LNCaP clone FGC (cell line): ENCODE measurements at regions not wholly inside any gene's neighbourhood (a gene's known extent, or its start where the extent isn't known, plus 50 kb on each side); places are given as distances from the start of the nearest gene placed in this dataset.
"Not testable (repeated sequence)": the region's sequence is repeated elsewhere in the genome, so short reads cannot be mapped to it uniquely, and the experiment has no call there.

Source experiments
- DNase-seq: peaks from one replicate; pipeline ENCODE4 v3.0.0-alpha.2; 2011; ENCODE audit warnings: low read depth
- H3K4me3 ChIP-seq: 2 replicates; pipeline ENCODE4 v1.5.1; 2011; ENCODE audit warnings: mild to moderate bottlenecking, low read depth, low read length, control low read depth
- TF ChIP-seq, protein P1 (sequence below): IDR thresholded peaks from 2 replicates; pipeline ENCODE4 v1.5.1; 2012; ENCODE audit warnings: mild to moderate bottlenecking; ENCODE audit not compliant: control insufficient read depth, insufficient read depth; ENCODE audit errors: extremely low read depth

DNA sequence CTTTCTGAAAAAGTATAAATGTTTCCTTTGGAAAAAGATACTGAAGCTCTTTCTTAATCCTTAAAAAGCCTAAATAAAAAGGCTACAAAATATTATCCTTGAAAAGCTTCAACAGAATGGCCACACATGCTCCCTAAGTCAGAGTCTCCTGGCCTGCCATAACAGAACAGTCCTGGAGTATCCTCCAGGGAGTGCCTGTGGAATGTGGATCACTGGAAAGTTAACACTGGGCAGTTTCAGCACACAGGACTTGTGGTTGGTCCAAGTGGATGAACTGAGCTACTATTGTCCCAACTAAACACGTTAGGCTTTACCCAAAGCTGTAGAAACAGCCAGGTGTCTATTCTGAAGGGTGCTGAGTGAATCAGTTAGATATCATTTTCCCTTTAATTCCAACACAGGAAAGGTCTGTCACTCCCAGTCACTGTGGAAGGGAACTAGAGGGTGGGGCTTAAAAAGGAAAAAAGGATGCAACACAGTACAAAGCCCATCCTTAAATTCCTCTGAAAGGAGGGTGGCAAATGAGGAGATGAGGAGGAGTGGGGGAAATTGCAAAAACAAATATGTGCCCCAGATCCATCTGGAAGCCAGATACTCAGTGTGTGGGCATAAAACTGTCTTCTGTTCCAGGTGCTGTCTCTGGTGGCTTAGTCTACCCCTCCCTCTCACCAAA lies 196.3 kb upstream of the SPAG17 start:
- TF ChIP-seq, protein P1, sequence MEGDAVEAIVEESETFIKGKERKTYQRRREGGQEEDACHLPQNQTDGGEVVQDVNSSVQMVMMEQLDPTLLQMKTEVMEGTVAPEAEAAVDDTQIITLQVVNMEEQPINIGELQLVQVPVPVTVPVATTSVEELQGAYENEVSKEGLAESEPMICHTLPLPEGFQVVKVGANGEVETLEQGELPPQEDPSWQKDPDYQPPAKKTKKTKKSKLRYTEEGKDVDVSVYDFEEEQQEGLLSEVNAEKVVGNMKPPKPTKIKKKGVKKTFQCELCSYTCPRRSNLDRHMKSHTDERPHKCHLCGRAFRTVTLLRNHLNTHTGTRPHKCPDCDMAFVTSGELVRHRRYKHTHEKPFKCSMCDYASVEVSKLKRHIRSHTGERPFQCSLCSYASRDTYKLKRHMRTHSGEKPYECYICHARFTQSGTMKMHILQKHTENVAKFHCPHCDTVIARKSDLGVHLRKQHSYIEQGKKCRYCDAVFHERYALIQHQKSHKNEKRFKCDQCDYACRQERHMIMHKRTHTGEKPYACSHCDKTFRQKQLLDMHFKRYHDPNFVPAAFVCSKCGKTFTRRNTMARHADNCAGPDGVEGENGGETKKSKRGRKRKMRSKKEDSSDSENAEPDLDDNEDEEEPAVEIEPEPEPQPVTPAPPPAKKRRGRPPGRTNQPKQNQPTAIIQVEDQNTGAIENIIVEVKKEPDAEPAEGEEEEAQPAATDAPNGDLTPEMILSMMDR = no peak
- no peak overlapping the region for H3K4me3 ChIP-seq
- DNase-seq = no peak

- not testable (repeated sequence) for DNase-seq, H3K4me3 ChIP-seq
Observed at GRCh38 chr1:118377183-118377582, 192.2 kb upstream of the SPAG17 start.

- DNase-seq = no peak
- H3K4me3 ChIP-seq = no peak overlapping the region
- TF ChIP-seq, protein P1 = no peak
Observed at GRCh38 chr1:118371612-118372011, 186.6 kb upstream of the SPAG17 start.

DNA sequence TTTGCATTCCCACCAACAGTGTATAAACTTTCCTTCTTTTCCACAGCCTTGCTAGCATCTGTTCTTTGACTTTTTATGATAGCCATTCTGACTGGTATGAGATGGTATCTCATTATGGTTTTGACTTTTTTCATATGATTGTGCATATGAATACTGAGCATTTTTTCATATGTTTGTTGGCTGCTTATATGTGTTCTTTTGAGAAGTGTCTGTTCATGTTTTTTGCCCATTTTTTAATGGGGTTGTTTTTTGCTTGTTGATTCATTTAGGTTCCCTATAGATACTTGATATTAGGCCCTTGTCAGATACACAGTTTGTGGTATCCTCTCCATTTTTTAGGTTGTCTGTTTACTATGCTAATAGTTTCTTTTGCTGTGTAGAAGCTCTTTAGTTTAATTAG lies 185.8 kb upstream of the SPAG17 start:
- H3K4me3 ChIP-seq = no peak overlapping the region
- TF ChIP-seq, protein P1 = no peak
- no peak for DNase-seq

- H3K4me3 ChIP-seq = no peak overlapping the region
- TF ChIP-seq, protein P1 = no peak
- no peak for DNase-seq
Observed at GRCh38 chr1:118366286-118366685, 181.3 kb upstream of the SPAG17 start.

GRCh38 chr1:118364882-118365281 lies 179.9 kb upstream of the SPAG17 start:
- no peak for DNase-seq
- TF ChIP-seq, protein P1 = no peak
- H3K4me3 ChIP-seq = no peak overlapping the region

DNA sequence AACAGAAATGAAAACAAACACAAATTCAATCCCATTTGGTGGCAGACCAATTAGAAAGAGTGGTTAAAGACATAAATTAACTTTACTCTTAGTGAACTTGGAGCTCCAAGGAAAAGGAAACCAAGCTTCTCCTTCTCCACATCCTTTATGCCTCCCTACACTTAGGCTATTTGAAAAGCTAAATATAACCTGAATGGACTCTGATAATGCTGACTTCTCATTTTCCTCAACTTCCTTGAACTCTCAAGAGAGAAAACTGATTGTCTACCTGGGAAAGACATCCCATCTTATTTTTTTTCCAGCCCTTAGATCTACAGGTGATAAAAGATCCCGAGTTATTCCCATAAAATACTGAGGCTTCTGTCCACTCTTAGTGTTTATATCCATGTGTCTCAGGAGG lies 178.4 kb upstream of the SPAG17 start:
- TF ChIP-seq, protein P1 = no peak
- DNase-seq = no peak
- H3K4me3 ChIP-seq = no peak overlapping the region
